HG02623 (cell line): ENCODE measurements at regions not wholly inside any gene's neighbourhood (a gene's known extent, or its start where the extent isn't known, plus 50 kb on each side); places are given as distances from the start of the nearest gene placed in this dataset.
"Not testable (repeated sequence)": the region's sequence is repeated elsewhere in the genome, so short reads cannot be mapped to it uniquely, and the experiment has no call there.

Experiments used
- ATAC-seq: cut with Tn5 transposase; IDR thresholded peaks from one replicate; pipeline ENCODE4 v1.9.1; 2021; ENCODE audit warnings: moderate library complexity; ENCODE audit not compliant: unreplicated experiment

- no peak for ATAC-seq
Measured at GRCh38 chr6:4677751-4678065, 98.5 kb upstream of the CDYL start.

GRCh38 chr6:4677011-4677750, 99.0 kb upstream of the CDYL start:
- ATAC-seq: no peak

- no peak for ATAC-seq
Measured at GRCh38 chr6:4676016-4676415, 100.2 kb upstream of the CDYL start.

GRCh38 chr6:4675121-4675520, 101.1 kb upstream of the CDYL start:
- no peak for ATAC-seq

- ATAC-seq: no peak
Measured at GRCh38 chr6:4673861-4674260, 102.3 kb upstream of the CDYL start.

GRCh38 chr6:4672772-4673171, 103.4 kb upstream of the CDYL start:
- no peak for ATAC-seq

- ATAC-seq: no peak
Measured at GRCh38 chr6:4671587-4672115, 104.6 kb upstream of the CDYL start.

GRCh38 chr6:4670824-4671409, 105.3 kb upstream of the CDYL start:
- no peak for ATAC-seq

GRCh38 chr6:4670290-4670689, 105.9 kb upstream of the CDYL start:
- ATAC-seq: no peak

- no peak for ATAC-seq
Measured at GRCh38 chr6:4668271-4669179, 107.7 kb upstream of the CDYL start.

- no peak for ATAC-seq
Measured at GRCh38 chr6:4667591-4667990, 108.6 kb upstream of the CDYL start.

GRCh38 chr6:4666886-4667513, 109.2 kb upstream of the CDYL start:
- no peak for ATAC-seq

GRCh38 chr6:4665489-4666417, 110.5 kb upstream of the CDYL start:
- ATAC-seq: no peak

GRCh38 chr6:4664911-4665310, 111.3 kb upstream of the CDYL start:
- no peak for ATAC-seq

- ATAC-seq: no peak
Measured at GRCh38 chr6:4664117-4664626, 112.0 kb upstream of the CDYL start.

GRCh38 chr6:4662886-4663285, 113.3 kb upstream of the CDYL start:
- no peak for ATAC-seq

- ATAC-seq: no peak
Measured at GRCh38 chr6:4661391-4661790, 114.8 kb upstream of the CDYL start.

- no peak for ATAC-seq
Measured at GRCh38 chr6:4660377-4661321, 115.6 kb upstream of the CDYL start.

- not testable (repeated sequence) for ATAC-seq
Measured at GRCh38 chr6:4659719-4660118, 116.5 kb upstream of the CDYL start.
